ENCODE measurements at regions not wholly inside any gene's neighbourhood (a gene's known extent, or its start where the extent isn't known, plus 50 kb on each side); places are given as distances from the start of the nearest gene placed in this dataset.

- no peak for TF ChIP-seq ZNF394 (tag by site-specific recombination; IDR thresholded peaks at IDR 0.05; ENCODE audit: borderline replicate concordance)
- no peak for TF ChIP-seq ZNF423 (tag by site-specific recombination; IDR thresholded peaks at IDR 0.05)
These were observed 148.3 kb upstream of the TLL1 start (continued) for GRCh38 chr4:165724786-165725185.

GRCh38 chr4:165725352-165725751 lies 147.7 kb upstream of the TLL1 start:
- no peak overlapping the region for H3K4me3 ChIP-seq (ENCODE audit: low read depth, low read length)
- H3K36me3 ChIP-seq (ENCODE audit: control insufficient read depth in 2 of 2, insufficient read depth in 1 of 2, low read length in 2 of 2): no peaks in the 10 kb centered on the region
- H3K4me1 ChIP-seq (ENCODE audit: control insufficient read depth, insufficient read depth, low read length): no peaks in the 10 kb centered on the region
- ChIA-PET CTCF (no interaction called here), POLR2A (no interaction called here)
- H3K9me3 ChIP-seq (ENCODE audit: control insufficient read depth, insufficient read depth, low read depth, low read length): no peaks in the 10 kb centered on the region
- no peak for TF ChIP-seq SCRT2 (tag by site-specific recombination; IDR thresholded peaks at IDR 0.05)
- H3K27ac ChIP-seq (ENCODE audit: extremely low read depth, low read depth, low read length): no peak overlapping the region

DNA sequence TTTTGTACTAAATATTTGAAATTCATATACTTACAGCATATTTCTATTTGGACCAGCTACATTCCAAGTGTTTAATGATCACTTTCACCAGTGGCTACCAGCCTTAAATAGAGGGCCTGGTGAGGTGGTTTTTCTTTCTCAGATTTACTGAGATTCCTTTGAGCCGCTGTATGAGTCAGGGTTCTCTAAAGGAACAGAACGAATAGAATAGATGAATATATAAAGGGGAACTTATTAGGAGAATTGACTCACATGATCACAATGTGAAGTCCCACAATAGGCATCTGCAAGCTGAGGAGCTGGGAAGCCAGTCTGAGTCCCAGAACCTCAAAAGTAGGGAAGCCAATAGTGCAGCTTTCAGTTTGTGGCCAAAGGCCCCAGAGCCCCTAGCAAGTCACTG lies 146.2 kb upstream of the TLL1 start:
- H3K4me1 ChIP-seq (ENCODE audit: control insufficient read depth, insufficient read depth, low read length): no peaks in the 10 kb centered on the region
- no peak overlapping the region for H3K27ac ChIP-seq (ENCODE audit: extremely low read depth, low read depth, low read length)
- TF ChIP-seq ZNF768 (tag by site-specific recombination; IDR thresholded peaks at IDR 0.05): no peak
- no peak for TF ChIP-seq ZNF530 (tag by site-specific recombination; IDR thresholded peaks at IDR 0.05; ENCODE audit: low read depth)
- TF ChIP-seq ZNF26 (tag by site-specific recombination; IDR thresholded peaks at IDR 0.05): no peak
- no peak for TF ChIP-seq MZF1 (tag by site-specific recombination; IDR thresholded peaks at IDR 0.05; ENCODE audit: borderline replicate concordance)
- no peak for TF ChIP-seq KLF7 (tag by site-specific recombination; IDR thresholded peaks at IDR 0.05; ENCODE audit: borderline replicate concordance)
- TF ChIP-seq, protein P1, sequence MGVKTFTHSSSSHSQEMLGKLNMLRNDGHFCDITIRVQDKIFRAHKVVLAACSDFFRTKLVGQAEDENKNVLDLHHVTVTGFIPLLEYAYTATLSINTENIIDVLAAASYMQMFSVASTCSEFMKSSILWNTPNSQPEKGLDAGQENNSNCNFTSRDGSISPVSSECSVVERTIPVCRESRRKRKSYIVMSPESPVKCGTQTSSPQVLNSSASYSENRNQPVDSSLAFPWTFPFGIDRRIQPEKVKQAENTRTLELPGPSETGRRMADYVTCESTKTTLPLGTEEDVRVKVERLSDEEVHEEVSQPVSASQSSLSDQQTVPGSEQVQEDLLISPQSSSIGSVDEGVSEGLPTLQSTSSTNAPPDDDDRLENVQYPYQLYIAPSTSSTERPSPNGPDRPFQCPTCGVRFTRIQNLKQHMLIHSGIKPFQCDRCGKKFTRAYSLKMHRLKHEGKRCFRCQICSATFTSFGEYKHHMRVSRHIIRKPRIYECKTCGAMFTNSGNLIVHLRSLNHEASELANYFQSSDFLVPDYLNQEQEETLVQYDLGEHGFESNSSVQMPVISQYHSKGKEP (tag by site-specific recombination; IDR thresholded peaks at IDR 0.05): no peak
- TF ChIP-seq ZNF560 (tag by site-specific recombination; IDR thresholded peaks at IDR 0.05; ENCODE audit: borderline replicate concordance): no peak
- TF ChIP-seq ZBTB48 (tag by site-specific recombination; IDR thresholded peaks at IDR 0.05): no peak
- TF ChIP-seq ZNF280D (tag by site-specific recombination; IDR thresholded peaks at IDR 0.05): no peak
- no peak for TF ChIP-seq ZSCAN18 (tag by site-specific recombination; IDR thresholded peaks at IDR 0.05)
- TF ChIP-seq, protein P2, sequence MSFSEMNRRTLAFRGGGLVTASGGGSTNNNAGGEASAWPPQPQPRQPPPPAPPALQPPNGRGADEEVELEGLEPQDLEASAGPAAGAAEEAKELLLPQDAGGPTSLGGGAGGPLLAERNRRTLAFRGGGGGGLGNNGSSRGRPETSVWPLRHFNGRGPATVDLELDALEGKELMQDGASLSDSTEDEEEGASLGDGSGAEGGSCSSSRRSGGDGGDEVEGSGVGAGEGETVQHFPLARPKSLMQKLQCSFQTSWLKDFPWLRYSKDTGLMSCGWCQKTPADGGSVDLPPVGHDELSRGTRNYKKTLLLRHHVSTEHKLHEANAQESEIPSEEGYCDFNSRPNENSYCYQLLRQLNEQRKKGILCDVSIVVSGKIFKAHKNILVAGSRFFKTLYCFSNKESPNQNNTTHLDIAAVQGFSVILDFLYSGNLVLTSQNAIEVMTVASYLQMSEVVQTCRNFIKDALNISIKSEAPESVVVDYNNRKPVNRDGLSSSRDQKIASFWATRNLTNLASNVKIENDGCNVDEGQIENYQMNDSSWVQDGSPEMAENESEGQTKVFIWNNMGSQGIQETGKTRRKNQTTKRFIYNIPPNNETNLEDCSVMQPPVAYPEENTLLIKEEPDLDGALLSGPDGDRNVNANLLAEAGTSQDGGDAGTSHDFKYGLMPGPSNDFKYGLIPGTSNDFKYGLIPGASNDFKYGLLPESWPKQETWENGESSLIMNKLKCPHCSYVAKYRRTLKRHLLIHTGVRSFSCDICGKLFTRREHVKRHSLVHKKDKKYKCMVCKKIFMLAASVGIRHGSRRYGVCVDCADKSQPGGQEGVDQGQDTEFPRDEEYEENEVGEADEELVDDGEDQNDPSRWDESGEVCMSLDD (tag by site-specific recombination; IDR thresholded peaks at IDR 0.05): no peak
- no peak for TF ChIP-seq SP3 (tag by site-specific recombination; IDR thresholded peaks at IDR 0.05)
- H3K9me3 ChIP-seq (ENCODE audit: control insufficient read depth, insufficient read depth, low read depth, low read length): no peaks in the 10 kb centered on the region
- CTCF ChIA-PET: no interaction called here
- H3K4me3 ChIP-seq (ENCODE audit: low read depth, low read length): no peak overlapping the region
- no peaks in the 10 kb centered on the region for H3K36me3 ChIP-seq (ENCODE audit: control insufficient read depth in 2 of 2, insufficient read depth in 1 of 2, low read length in 2 of 2)
- POLR2A ChIA-PET: no interaction called here
